GM23338 (cell line): ENCODE measurements at regions not wholly inside any gene's neighbourhood (a gene's known extent, or its start where the extent isn't known, plus 50 kb on each side); places are given as distances from the start of the nearest gene placed in this dataset.

Experiments used
- ATAC-seq: fragments of 200-7000 bp; cut with Tn5 transposase; 3 replicates; pipeline ENCODE4 v1.9.1; 2020
- DNase-seq: peaks from one replicate; pipeline ENCODE4 v3.0.0-alpha.2; 2015; ENCODE audit warnings: low spot score
- H2AFZ ChIP-seq: fragments of 200-600 bp; sonication (generic); 2 replicates; pipeline ENCODE4 v1.8.0; 2016; ENCODE audit warnings: antibody characterized with exemption, mild to moderate bottlenecking, moderate library complexity
- H3F3A ChIP-seq: fragments of 200-600 bp; sonication (generic); replicated peaks from 2 replicates; pipeline ENCODE4 v1.8.0; 2017; ENCODE audit warnings: antibody characterized with exemption, mixed run types, low read depth
- H3K27ac ChIP-seq: fragments of 200-600 bp; sonication (generic); 2 replicates; pipeline ENCODE4 v1.6.1; 2016; ENCODE audit warnings: low read depth
- H3K27me3 ChIP-seq: fragments of 200-600 bp; sonication (generic); 2 replicates; pipeline ENCODE4 v1.8.0; 2016; ENCODE audit warnings: mild to moderate bottlenecking, mixed run types, moderate library complexity; ENCODE audit not compliant: insufficient read depth
- H3K36me3 ChIP-seq: fragments of 200-600 bp; sonication (generic); 2 replicates; pipeline ENCODE4 v1.8.0; 2016; ENCODE audit warnings: mild to moderate bottlenecking; ENCODE audit not compliant: insufficient read depth
- H3K4me1 ChIP-seq: fragments of 200-600 bp; sonication (generic); 2 replicates; pipeline ENCODE4 v1.8.0; 2016; ENCODE audit warnings: mild to moderate bottlenecking, moderate library complexity; ENCODE audit not compliant: insufficient read depth
- H3K4me2 ChIP-seq: fragments of 200-600 bp; sonication (generic); 2 replicates; pipeline ENCODE4 v1.7.1; 2017; ENCODE audit warnings: mixed run types
- H3K4me3 ChIP-seq: fragments of 200-600 bp; sonication (generic); 2 replicates; pipeline ENCODE4 v1.6.1; 2016; ENCODE audit warnings: mixed run types
- H3K79me2 ChIP-seq: fragments of 200-600 bp; sonication (generic); replicated peaks from 2 replicates; pipeline ENCODE4 v1.8.0; 2017; ENCODE audit warnings: mild to moderate bottlenecking; ENCODE audit not compliant: insufficient read depth
- H3K9me2 ChIP-seq: fragments of 200-600 bp; sonication (generic); 2 replicates; pipeline ENCODE4 v1.8.0; 2017; ENCODE audit not compliant: insufficient read depth
- H4K20me1 ChIP-seq: fragments of 200-600 bp; sonication (generic); replicated peaks from 2 replicates; pipeline ENCODE4 v1.8.0; 2017; ENCODE audit warnings: mild to moderate bottlenecking; ENCODE audit not compliant: insufficient read depth
- H3K27ac Mint-ChIP-seq: 2 replicates; pipeline ENCODE4 v1.8.0; 2020; ENCODE audit warnings: inconsistent platforms, mild to moderate bottlenecking, moderate library complexity, mixed read lengths
- H3K27me3 Mint-ChIP-seq: 3 replicates; pipeline ENCODE4 v1.8.0; 2022; ENCODE audit warnings: low read depth, mild to moderate bottlenecking, moderate library complexity, mixed read lengths, inconsistent platforms; ENCODE audit not compliant: insufficient read depth, poor library complexity
- H3K36me3 Mint-ChIP-seq: 3 replicates; pipeline ENCODE4 v1.8.0; 2021; ENCODE audit warnings: low read depth, mild to moderate bottlenecking, inconsistent platforms, moderate library complexity, mixed read lengths
- H3K4me1 Mint-ChIP-seq: 3 replicates; pipeline ENCODE4 v1.8.0; 2020; ENCODE audit warnings: mild to moderate bottlenecking, inconsistent platforms, mixed read lengths
- H3K4me3 Mint-ChIP-seq: 3 replicates; pipeline ENCODE4 v1.8.0; 2021; ENCODE audit warnings: moderate library complexity, mild to moderate bottlenecking, inconsistent platforms, mixed read lengths
- H3K9me3 Mint-ChIP-seq: 3 replicates; pipeline ENCODE4 v1.8.0; 2020; ENCODE audit warnings: moderate library complexity, mild to moderate bottlenecking, inconsistent platforms, mixed read lengths
- CTCF ChIP-seq, 2 experiments: fragments of 200-600 bp in 1 of 2; sonication (generic) in 1 of 2; conservative IDR thresholded peaks; 2 replicates each; pipeline versions ENCODE4 v1.5.1 to v1.6.1; 2016 to 2017; ENCODE audit warnings: antibody characterized with exemption in 2 of 2, low read depth in 2 of 2, mild to moderate bottlenecking in 2 of 2, moderate library complexity in 1 of 2
- ETS1 ChIP-seq: IDR thresholded peaks from 2 replicates; pipeline ENCODE4 v1.6.1; 2016; ENCODE audit warnings: antibody characterized with exemption
- EZH2 ChIP-seq: fragments of 200-600 bp; sonication (generic); IDR thresholded peaks from one replicate; pipeline ENCODE4 v1.8.0; 2017; ENCODE audit warnings: antibody characterized with exemption, mild to moderate bottlenecking, low read depth; ENCODE audit not compliant: unreplicated experiment
- EZH2phosphoT487 ChIP-seq: fragments of 200-600 bp; sonication (generic); IDR thresholded peaks from one replicate; pipeline ENCODE4 v1.8.1; 2018; ENCODE audit warnings: antibody characterized with exemption; ENCODE audit not compliant: unreplicated experiment
- JUNB ChIP-seq: IDR thresholded peaks from one replicate; pipeline ENCODE4 v1.6.1; 2016; ENCODE audit warnings: antibody characterized with exemption; ENCODE audit not compliant: unreplicated experiment
- NANOG ChIP-seq: IDR thresholded peaks from 2 replicates; pipeline ENCODE4 v1.6.1; 2016; ENCODE audit warnings: antibody characterized with exemption, borderline replicate concordance
- POLR2AphosphoS5 ChIP-seq: IDR thresholded peaks from 2 replicates; pipeline ENCODE4 v1.6.1; 2016; ENCODE audit warnings: antibody characterized with exemption, low read depth
- REST ChIP-seq: IDR thresholded peaks from one replicate; pipeline ENCODE4 v1.6.1; 2018; ENCODE audit warnings: antibody characterized with exemption; ENCODE audit not compliant: unreplicated experiment
- ZNF114 ChIP-seq: fragments of 250-450 bp; sonication (Bioruptor Pico); IDR thresholded peaks from 2 replicates; pipeline ENCODE4 v1.5.0; 2020; ENCODE audit warnings: mild to moderate bottlenecking, moderate library complexity
- ZNF331 ChIP-seq: fragments of 250-450 bp; sonication (Bioruptor Pico); IDR thresholded peaks from 2 replicates; pipeline ENCODE4 v1.5.0; 2020; ENCODE audit warnings: low read depth, mild to moderate bottlenecking, moderate library complexity
- ZNF462 ChIP-seq: fragments of 250-450 bp; sonication (Bioruptor Pico); IDR thresholded peaks from 2 replicates; pipeline ENCODE4 v1.5.0; 2020; ENCODE audit warnings: mild to moderate bottlenecking, moderate library complexity

- no peaks in the 10 kb centered on the region for H4K20me1 ChIP-seq
- TF ChIP-seq ZNF114 (CRISPR knock-in tag) (no peak), NANOG (no peak), EZH2phosphoT487 (no peak), JUNB (no peak)
- H3K4me3 ChIP-seq, result no peak overlapping the region
- no peaks in the 10 kb centered on the region for H3K79me2 ChIP-seq
- Mint-ChIP-seq H3K9me3 (no peaks in the 10 kb centered on the region), H3K27ac (no peak overlapping the region), H3K27me3 (peaks cover 2% of the 10 kb centered on the region), H3K4me1 (no peaks in the 10 kb centered on the region), H3K36me3 (no peaks in the 10 kb centered on the region), H3K4me3 (no peak overlapping the region)
- no peak for DNase-seq
- no peak overlapping the region for H3K27ac ChIP-seq
- no peak for ATAC-seq
- H3K36me3 ChIP-seq, result no peaks in the 10 kb centered on the region
- H2AFZ ChIP-seq, result no peak overlapping the region
- H3K4me1 ChIP-seq, result no peaks in the 10 kb centered on the region
- H3K4me2 ChIP-seq, result no peak overlapping the region
- no peaks in the 10 kb centered on the region for H3K9me2 ChIP-seq
- H3K27me3 ChIP-seq, result no peaks in the 10 kb centered on the region
- H3F3A ChIP-seq, result no peaks in the 10 kb centered on the region
These were observed 330.0 kb upstream of the BRINP3 start for GRCh38 chr1:190807629-190808028.

GRCh38 chr1:190808035-190808434, 330.4 kb upstream of the BRINP3 start:
- Histone ChIP-seq H3K4me1 (no peaks in the 10 kb centered on the region), H2AFZ (no peak overlapping the region), H3K27me3 (no peaks in the 10 kb centered on the region), H3K79me2 (no peaks in the 10 kb centered on the region), H3K4me3 (no peak overlapping the region), H3K9me2 (no peaks in the 10 kb centered on the region), H4K20me1 (no peaks in the 10 kb centered on the region), H3K4me2 (no peak overlapping the region), H3F3A (no peaks in the 10 kb centered on the region), H3K27ac (no peak overlapping the region), H3K36me3 (no peaks in the 10 kb centered on the region)
- Mint-ChIP-seq H3K4me3 (no peak overlapping the region), H3K27ac (no peak overlapping the region), H3K4me1 (no peaks in the 10 kb centered on the region), H3K27me3 (peaks cover 2% of the 10 kb centered on the region), H3K9me3 (no peaks in the 10 kb centered on the region), H3K36me3 (no peaks in the 10 kb centered on the region)
- ATAC-seq (no peak), DNase-seq (no peak)
- TF ChIP-seq ZNF114 (CRISPR knock-in tag), result no peak
- no peak for TF ChIP-seq ZNF462 (CRISPR knock-in tag)
- no peak for TF ChIP-seq NANOG
- TF ChIP-seq ETS1, result no peak
- no peak for TF ChIP-seq REST
- TF ChIP-seq EZH2, result no peak
- TF ChIP-seq CTCF (conservative IDR thresholded peaks at IDR 0.05; ENCODE audit: low read depth in 2 of 2), result no peak
- no peak for TF ChIP-seq ZNF331 (CRISPR knock-in tag)
- TF ChIP-seq POLR2AphosphoS5, result no peak
